GM10266 (cell line): ENCODE measurements at regions not wholly inside any gene's neighbourhood (a gene's known extent, or its start where the extent isn't known, plus 50 kb on each side); places are given as distances from the start of the nearest gene placed in this dataset.
"Not testable (repeated sequence)": the region's sequence is repeated elsewhere in the genome, so short reads cannot be mapped to it uniquely, and the experiment has no call there.

ENCODE experiments used
- DNase-seq: peaks from one replicate; pipeline ENCODE4 v3.0.0; 2012; ENCODE audit errors: extremely low spot score
- CTCF ChIP-seq: IDR thresholded peaks from 2 replicates; pipeline ENCODE4 v1.5.1; 2012; ENCODE audit warnings: mild to moderate bottlenecking, low read depth; ENCODE audit not compliant: control insufficient read depth, insufficient read depth; ENCODE audit errors: missing control alignments

- TF ChIP-seq CTCF: no peak
- no peak for DNase-seq
Measured at GRCh38 chr1:189313488-189313887, 1164.2 kb downstream of the BRINP3 start.

- no peak for TF ChIP-seq CTCF
- DNase-seq: no peak
Measured at GRCh38 chr1:189315035-189315901, 1162.4 kb downstream of the BRINP3 start.

GRCh38 chr1:189323091-189323490 is 1154.6 kb downstream of the BRINP3 start:
- no peak for TF ChIP-seq CTCF

GRCh38 chr1:189331071-189331470 is 1146.6 kb downstream of the BRINP3 start:
- not testable (repeated sequence) for DNase-seq

More at GRCh38 chr1:189323091-189323490, 1154.6 kb downstream of the BRINP3 start:
- no peak for DNase-seq

GRCh38 chr1:189336115-189337100 is 1141.3 kb downstream of the BRINP3 start:
- no peak for TF ChIP-seq CTCF

GRCh38 chr1:189349607-189350006 is 1128.1 kb downstream of the BRINP3 start:
- TF ChIP-seq CTCF: no peak

More at GRCh38 chr1:189336115-189337100, 1141.3 kb downstream of the BRINP3 start:
- no peak for DNase-seq

GRCh38 chr1:189350983-189351616 is 1126.6 kb downstream of the BRINP3 start:
- no peak for TF ChIP-seq CTCF
- DNase-seq: no peak

More at GRCh38 chr1:189349607-189350006, 1128.1 kb downstream of the BRINP3 start:
- DNase-seq: no peak
